DOHH2 (cell line): ENCODE measurements at regions not wholly inside any gene's neighbourhood (a gene's known extent, or its start where the extent isn't known, plus 50 kb on each side); places are given as distances from the start of the nearest gene placed in this dataset.

Experiments used
- H3F3A ChIP-seq: fragments of 200-600 bp; sonication (generic), shearing (Covaris generic); 2 replicates; pipeline ENCODE4 v1.6.0; 2016; ENCODE audit warnings: antibody characterized with exemption, mild to moderate bottlenecking; ENCODE audit not compliant: control insufficient read depth, insufficient read depth
- H3K27ac ChIP-seq: fragments of 200-600 bp; sonication (generic); 2 replicates; pipeline ENCODE4 v1.5.1; 2014; ENCODE audit warnings: low read depth, mild to moderate bottlenecking, low read length, moderate library complexity
- H3K27me3 ChIP-seq: fragments of 200-600 bp; sonication (generic); 2 replicates; pipeline ENCODE4 v1.6.1; 2014; ENCODE audit warnings: mild to moderate bottlenecking, low read length, mixed read lengths; ENCODE audit not compliant: control insufficient read depth
- H3K36me3 ChIP-seq: fragments of 200-600 bp; sonication (generic); 2 replicates; pipeline ENCODE4 v1.6.1; 2014; ENCODE audit warnings: mild to moderate bottlenecking, low read length, moderate library complexity, mixed read lengths; ENCODE audit not compliant: control insufficient read depth
- H3K4me1 ChIP-seq: fragments of 200-600 bp; sonication (generic); 2 replicates; pipeline ENCODE4 v1.6.1; 2014; ENCODE audit warnings: mild to moderate bottlenecking, low read length, mixed read lengths; ENCODE audit not compliant: control insufficient read depth
- H3K4me2 ChIP-seq: fragments of 200-600 bp; sonication (generic); 2 replicates; pipeline ENCODE4 v1.6.0; 2014; ENCODE audit warnings: mild to moderate bottlenecking, low read length, moderate library complexity
- H3K4me3 ChIP-seq: fragments of 200-600 bp; sonication (generic); 2 replicates; pipeline ENCODE4 v1.5.1; 2014; ENCODE audit warnings: mild to moderate bottlenecking, low read length, mixed read lengths
- H3K79me2 ChIP-seq: fragments of 200-600 bp; sonication (generic); 2 replicates; pipeline ENCODE4 v1.6.1; 2014; ENCODE audit warnings: mild to moderate bottlenecking, low read length, mixed read lengths; ENCODE audit not compliant: control insufficient read depth
- H3K9me2 ChIP-seq: fragments of 200-600 bp; sonication (generic); replicated peaks from 2 replicates; pipeline ENCODE4 v1.6.1; 2014; ENCODE audit warnings: mild to moderate bottlenecking, low read length, mixed read lengths; ENCODE audit not compliant: control insufficient read depth
- H3K9me3 ChIP-seq: fragments of 200-600 bp; sonication (generic); 2 replicates; pipeline ENCODE4 v1.6.1; 2014; ENCODE audit warnings: antibody characterized with exemption, low read length, mixed read lengths; ENCODE audit not compliant: control insufficient read depth, insufficient read depth
- H4K20me1 ChIP-seq: fragments of 200-600 bp; sonication (generic); 2 replicates; pipeline ENCODE4 v1.6.0; 2014; ENCODE audit warnings: low read depth, mild to moderate bottlenecking, antibody characterized with exemption, low read length, moderate library complexity; ENCODE audit not compliant: control insufficient read depth, insufficient read depth
- EZH2phosphoT487 ChIP-seq: fragments of 200-600 bp; sonication (generic); IDR thresholded peaks from 2 replicates; pipeline ENCODE4 v1.6.1; 2017; ENCODE audit warnings: borderline replicate concordance, mild to moderate bottlenecking, antibody characterized with exemption, low read length, moderate library complexity, mixed read lengths
- TF ChIP-seq, protein P1 (sequence below): fragments of 200-600 bp; sonication (generic); IDR thresholded peaks from one replicate; pipeline ENCODE4 v1.5.1; 2014; ENCODE audit warnings: antibody characterized with exemption, mild to moderate bottlenecking, low read depth, low read length; ENCODE audit not compliant: poor library complexity, severe bottlenecking

DNA sequence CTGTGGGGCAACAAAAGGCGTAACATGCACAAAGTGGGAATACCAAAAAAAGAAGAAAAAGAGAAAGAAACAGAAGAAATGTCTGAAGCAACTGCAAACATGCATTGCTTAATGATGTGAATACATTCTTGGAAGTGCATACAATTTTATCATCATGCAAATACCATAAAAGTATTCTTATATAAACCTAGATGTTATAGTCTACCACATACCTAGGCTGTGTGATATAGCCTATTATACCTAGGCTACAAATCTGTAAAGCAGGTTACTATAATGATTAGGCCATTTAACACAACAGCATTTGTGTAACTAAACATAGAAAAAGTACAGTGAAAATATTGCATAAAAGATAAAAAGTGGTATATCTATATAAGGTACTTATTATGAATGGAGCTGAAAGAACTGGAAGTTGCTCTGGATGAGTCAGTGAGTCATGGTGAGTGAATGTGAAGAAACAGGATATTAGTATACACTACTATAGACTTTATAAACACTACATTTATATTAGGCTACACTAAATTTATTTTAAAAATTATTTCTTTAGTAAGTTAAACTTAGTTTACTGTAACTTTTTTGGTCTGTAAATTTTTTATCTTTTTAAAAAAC is 319.4 kb upstream of the KCNH7 start:
- TF ChIP-seq, protein P1, sequence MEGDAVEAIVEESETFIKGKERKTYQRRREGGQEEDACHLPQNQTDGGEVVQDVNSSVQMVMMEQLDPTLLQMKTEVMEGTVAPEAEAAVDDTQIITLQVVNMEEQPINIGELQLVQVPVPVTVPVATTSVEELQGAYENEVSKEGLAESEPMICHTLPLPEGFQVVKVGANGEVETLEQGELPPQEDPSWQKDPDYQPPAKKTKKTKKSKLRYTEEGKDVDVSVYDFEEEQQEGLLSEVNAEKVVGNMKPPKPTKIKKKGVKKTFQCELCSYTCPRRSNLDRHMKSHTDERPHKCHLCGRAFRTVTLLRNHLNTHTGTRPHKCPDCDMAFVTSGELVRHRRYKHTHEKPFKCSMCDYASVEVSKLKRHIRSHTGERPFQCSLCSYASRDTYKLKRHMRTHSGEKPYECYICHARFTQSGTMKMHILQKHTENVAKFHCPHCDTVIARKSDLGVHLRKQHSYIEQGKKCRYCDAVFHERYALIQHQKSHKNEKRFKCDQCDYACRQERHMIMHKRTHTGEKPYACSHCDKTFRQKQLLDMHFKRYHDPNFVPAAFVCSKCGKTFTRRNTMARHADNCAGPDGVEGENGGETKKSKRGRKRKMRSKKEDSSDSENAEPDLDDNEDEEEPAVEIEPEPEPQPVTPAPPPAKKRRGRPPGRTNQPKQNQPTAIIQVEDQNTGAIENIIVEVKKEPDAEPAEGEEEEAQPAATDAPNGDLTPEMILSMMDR = no peak
- TF ChIP-seq EZH2phosphoT487 = no peak
- Histone ChIP-seq H3K27ac (no peak overlapping the region), H3K4me2 (no peak overlapping the region)

DNA sequence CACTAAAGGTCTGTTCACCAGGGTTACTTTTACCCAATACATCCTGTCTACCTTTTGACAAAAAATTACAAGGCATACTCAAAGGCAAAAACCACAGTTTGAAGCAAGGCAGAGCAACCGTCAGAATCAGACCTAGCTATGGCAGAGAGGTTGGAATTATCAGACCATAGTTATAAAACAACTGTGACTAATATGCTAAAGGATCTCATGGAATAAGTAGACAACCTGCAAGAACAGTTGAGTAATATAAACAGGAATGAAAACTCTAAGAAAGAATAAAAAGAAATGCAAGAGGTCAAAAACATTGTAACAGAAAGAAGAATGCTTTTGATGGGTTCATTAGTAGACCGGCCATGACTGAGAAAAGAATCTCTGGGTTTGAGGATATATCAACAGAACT is 318.8 kb upstream of the KCNH7 start:
- H3K27me3 ChIP-seq = no peaks in the 10 kb centered on the region
- TF ChIP-seq, protein P1 = no peak
- TF ChIP-seq EZH2phosphoT487 = no peak
- H3K4me1 ChIP-seq = no peaks in the 10 kb centered on the region
- no peaks in the 10 kb centered on the region for H3K9me3 ChIP-seq
- no peak overlapping the region for H3K27ac ChIP-seq
- no peaks in the 10 kb centered on the region for H3K9me2 ChIP-seq
- H3K79me2 ChIP-seq = no peaks in the 10 kb centered on the region
- H3F3A ChIP-seq = no peaks in the 10 kb centered on the region
- H3K4me3 ChIP-seq = no peak overlapping the region
- H3K36me3 ChIP-seq = no peaks in the 10 kb centered on the region
- no peaks in the 10 kb centered on the region for H4K20me1 ChIP-seq
- no peak overlapping the region for H3K4me2 ChIP-seq

More for the DNA sequence above, 319.4 kb upstream of the KCNH7 start:
- Histone ChIP-seq H3K9me3 (no peaks in the 10 kb centered on the region), H3K4me3 (no peak overlapping the region), H3K79me2 (no peaks in the 10 kb centered on the region), H4K20me1 (no peaks in the 10 kb centered on the region), H3K36me3 (no peaks in the 10 kb centered on the region), H3F3A (no peaks in the 10 kb centered on the region), H3K9me2 (no peaks in the 10 kb centered on the region), H3K27me3 (no peaks in the 10 kb centered on the region), H3K4me1 (no peaks in the 10 kb centered on the region)

DNA sequence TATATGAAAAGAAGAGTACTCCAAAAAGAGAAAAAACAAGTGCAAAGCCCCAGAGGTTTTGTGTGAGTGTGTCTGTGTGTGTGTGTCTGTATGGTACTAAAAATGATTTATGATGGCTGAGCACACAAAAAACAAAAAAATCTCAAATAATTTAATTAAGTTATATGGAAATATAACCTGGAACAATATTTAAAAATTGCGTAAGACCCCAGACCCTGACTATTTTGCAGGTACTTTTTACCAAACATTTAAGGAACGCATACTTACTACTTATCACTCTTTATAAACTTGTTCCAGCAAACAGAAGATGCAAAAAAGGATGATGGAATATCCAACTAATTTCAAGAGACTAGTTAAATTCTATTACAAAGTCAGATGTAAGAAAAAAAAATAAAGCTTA is 317.4 kb upstream of the KCNH7 start:
- H3K9me2 ChIP-seq = no peaks in the 10 kb centered on the region
- no peaks in the 10 kb centered on the region for H4K20me1 ChIP-seq
- H3K4me1 ChIP-seq = no peaks in the 10 kb centered on the region
- no peak overlapping the region for H3K27ac ChIP-seq
- TF ChIP-seq, protein P1 = no peak
- TF ChIP-seq EZH2phosphoT487 = no peak
- no peak overlapping the region for H3K4me3 ChIP-seq
- no peaks in the 10 kb centered on the region for H3K36me3 ChIP-seq
- no peak overlapping the region for H3K4me2 ChIP-seq
- no peaks in the 10 kb centered on the region for H3K9me3 ChIP-seq
- H3K79me2 ChIP-seq = no peaks in the 10 kb centered on the region
- no peaks in the 10 kb centered on the region for H3K27me3 ChIP-seq
- H3F3A ChIP-seq = no peaks in the 10 kb centered on the region
